Panc1 (cell line): ENCODE measurements at regions not wholly inside any gene's neighbourhood (a gene's known extent, or its start where the extent isn't known, plus 50 kb on each side); places are given as distances from the start of the nearest gene placed in this dataset.

ENCODE experiments used
- ATAC-seq: fragments of 200-7000 bp; cut with Tn5 transposase; 2 replicates; pipeline ENCODE4 v1.9.1; 2020; ENCODE audit warnings: mild to moderate bottlenecking, moderate library complexity
- BruUV-seq: library from RNA; stranded (reverse); fragments of 400-500 nt; replicated peaks from 2 replicates; lab custom pipeline; 2021; lab: Mats Ljungman, UMichigan
- CTCF ChIA-PET: fragments of 300-600 bp; sonication (Branson Sonifier 250); formaldehyde crosslinking; loops from one replicate; lab custom pipeline; 2022; ENCODE audit warnings: antibody characterized with exemption; lab: Charles Lee
- POLR2A ChIA-PET: fragments of 300-600 bp; sonication (Branson Sonifier 250); formaldehyde crosslinking; loops from one replicate; lab custom pipeline; 2022; ENCODE audit warnings: antibody characterized with exemption; lab: Charles Lee
- DNase-seq: peaks from one replicate; pipeline ENCODE4 v3.0.0-alpha.2; 2010; ENCODE audit warnings: low read depth, low spot score
- H3K27ac ChIP-seq: 2 replicates; pipeline ENCODE4 v1.5.1; 2011; ENCODE audit warnings: mild to moderate bottlenecking, low read length, inconsistent platforms
- H3K27me3 ChIP-seq: fragments of 200-500 bp; sonication (Bioruptor generic); 2 replicates; pipeline ENCODE4 v1.6.0; 2014; ENCODE audit warnings: low read length, inconsistent platforms; ENCODE audit not compliant: control insufficient read depth, insufficient read depth
- H3K36me3 ChIP-seq: fragments of 200-500 bp; sonication (Bioruptor generic); 2 replicates; pipeline ENCODE4 v1.5.1; 2014; ENCODE audit warnings: inconsistent platforms, mild to moderate bottlenecking, low read length, moderate library complexity; ENCODE audit not compliant: control insufficient read depth, insufficient read depth
- H3K4me1 ChIP-seq: 2 replicates; pipeline ENCODE4 v1.5.1; 2011; ENCODE audit warnings: inconsistent platforms, mild to moderate bottlenecking, low read length, moderate library complexity; ENCODE audit not compliant: control insufficient read depth, insufficient read depth
- H3K4me3 ChIP-seq, 2 experiments: 2 replicates each; pipeline ENCODE4 v1.5.1; 2011 to 2012; ENCODE audit warnings: low read depth in 2 of 2, low read length in 2 of 2, mild to moderate bottlenecking in 2 of 2, inconsistent platforms in 1 of 2, moderate library complexity in 1 of 2
- H3K9me3 ChIP-seq: fragments of 200-500 bp; sonication (Bioruptor generic); 2 replicates; pipeline ENCODE4 v1.5.1; 2014; ENCODE audit warnings: low read depth, mild to moderate bottlenecking, inconsistent platforms, low read length, moderate library complexity; ENCODE audit not compliant: control insufficient read depth, insufficient read depth
- POLR2AphosphoS5 ChIP-seq: IDR thresholded peaks from 2 replicates; pipeline ENCODE4 v1.6.1; 2012; ENCODE audit warnings: mild to moderate bottlenecking, low read depth, low read length, moderate library complexity
- SIN3A ChIP-seq: IDR thresholded peaks from 2 replicates; pipeline ENCODE4 v1.6.1; 2012; ENCODE audit warnings: low read depth, mild to moderate bottlenecking, low read length, moderate library complexity, borderline replicate concordance; ENCODE audit not compliant: insufficient read depth
- TCF7L2 ChIP-seq: IDR thresholded peaks from 2 replicates; pipeline ENCODE4 v1.6.1; 2011; ENCODE audit warnings: mild to moderate bottlenecking, low read depth, low read length, inconsistent platforms
- in situ Hi-C: cut with HindIII; loops from 2 replicates; pipeline ENCODE4 v1.10.0; 2016; ENCODE audit warnings: low sequenced_read_pairs, low pct_unique_long_range_greater_than_20kb
- intact Hi-C: fragments of 100-400 bp; cut with micrococcal nuclease; formaldehyde crosslinking; loops from one replicate; pipeline ENCODE4 v1.10.0; 2022; ENCODE audit not compliant: unreplicated experiment
- TF ChIP-seq, protein P1 (sequence below): fragments of 450-650 bp; IDR thresholded peaks from 2 replicates; pipeline ENCODE4 v1.5.1; 2017; ENCODE audit warnings: mild to moderate bottlenecking
- TF ChIP-seq, protein P2 (sequence below), 2 experiments: IDR thresholded peaks; 2 replicates each; pipeline ENCODE4 v1.6.1; 2011 to 2012; ENCODE audit warnings: low read depth in 2 of 2, control low read depth in 1 of 2, low read length in 1 of 2, mild to moderate bottlenecking in 1 of 2, moderate library complexity in 1 of 2; ENCODE audit not compliant: insufficient read depth in 1 of 2

GRCh38 chr15:54998661-54999060, 198.1 kb downstream of the RSL24D1 start:
- no TSS peak for BruUV-seq
- Histone ChIP-seq H3K9me3 (no peaks in the 10 kb centered on the region), H3K4me3 (no peak overlapping the region), H3K27ac (no peak overlapping the region), H3K36me3 (no peaks in the 10 kb centered on the region), H3K27me3 (no peaks in the 10 kb centered on the region), H3K4me1 (no peaks in the 10 kb centered on the region)
- TF ChIP-seq, protein P1, sequence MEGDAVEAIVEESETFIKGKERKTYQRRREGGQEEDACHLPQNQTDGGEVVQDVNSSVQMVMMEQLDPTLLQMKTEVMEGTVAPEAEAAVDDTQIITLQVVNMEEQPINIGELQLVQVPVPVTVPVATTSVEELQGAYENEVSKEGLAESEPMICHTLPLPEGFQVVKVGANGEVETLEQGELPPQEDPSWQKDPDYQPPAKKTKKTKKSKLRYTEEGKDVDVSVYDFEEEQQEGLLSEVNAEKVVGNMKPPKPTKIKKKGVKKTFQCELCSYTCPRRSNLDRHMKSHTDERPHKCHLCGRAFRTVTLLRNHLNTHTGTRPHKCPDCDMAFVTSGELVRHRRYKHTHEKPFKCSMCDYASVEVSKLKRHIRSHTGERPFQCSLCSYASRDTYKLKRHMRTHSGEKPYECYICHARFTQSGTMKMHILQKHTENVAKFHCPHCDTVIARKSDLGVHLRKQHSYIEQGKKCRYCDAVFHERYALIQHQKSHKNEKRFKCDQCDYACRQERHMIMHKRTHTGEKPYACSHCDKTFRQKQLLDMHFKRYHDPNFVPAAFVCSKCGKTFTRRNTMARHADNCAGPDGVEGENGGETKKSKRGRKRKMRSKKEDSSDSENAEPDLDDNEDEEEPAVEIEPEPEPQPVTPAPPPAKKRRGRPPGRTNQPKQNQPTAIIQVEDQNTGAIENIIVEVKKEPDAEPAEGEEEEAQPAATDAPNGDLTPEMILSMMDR = no peak
- TF ChIP-seq, protein P2, sequence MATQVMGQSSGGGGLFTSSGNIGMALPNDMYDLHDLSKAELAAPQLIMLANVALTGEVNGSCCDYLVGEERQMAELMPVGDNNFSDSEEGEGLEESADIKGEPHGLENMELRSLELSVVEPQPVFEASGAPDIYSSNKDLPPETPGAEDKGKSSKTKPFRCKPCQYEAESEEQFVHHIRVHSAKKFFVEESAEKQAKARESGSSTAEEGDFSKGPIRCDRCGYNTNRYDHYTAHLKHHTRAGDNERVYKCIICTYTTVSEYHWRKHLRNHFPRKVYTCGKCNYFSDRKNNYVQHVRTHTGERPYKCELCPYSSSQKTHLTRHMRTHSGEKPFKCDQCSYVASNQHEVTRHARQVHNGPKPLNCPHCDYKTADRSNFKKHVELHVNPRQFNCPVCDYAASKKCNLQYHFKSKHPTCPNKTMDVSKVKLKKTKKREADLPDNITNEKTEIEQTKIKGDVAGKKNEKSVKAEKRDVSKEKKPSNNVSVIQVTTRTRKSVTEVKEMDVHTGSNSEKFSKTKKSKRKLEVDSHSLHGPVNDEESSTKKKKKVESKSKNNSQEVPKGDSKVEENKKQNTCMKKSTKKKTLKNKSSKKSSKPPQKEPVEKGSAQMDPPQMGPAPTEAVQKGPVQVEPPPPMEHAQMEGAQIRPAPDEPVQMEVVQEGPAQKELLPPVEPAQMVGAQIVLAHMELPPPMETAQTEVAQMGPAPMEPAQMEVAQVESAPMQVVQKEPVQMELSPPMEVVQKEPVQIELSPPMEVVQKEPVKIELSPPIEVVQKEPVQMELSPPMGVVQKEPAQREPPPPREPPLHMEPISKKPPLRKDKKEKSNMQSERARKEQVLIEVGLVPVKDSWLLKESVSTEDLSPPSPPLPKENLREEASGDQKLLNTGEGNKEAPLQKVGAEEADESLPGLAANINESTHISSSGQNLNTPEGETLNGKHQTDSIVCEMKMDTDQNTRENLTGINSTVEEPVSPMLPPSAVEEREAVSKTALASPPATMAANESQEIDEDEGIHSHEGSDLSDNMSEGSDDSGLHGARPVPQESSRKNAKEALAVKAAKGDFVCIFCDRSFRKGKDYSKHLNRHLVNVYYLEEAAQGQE (IDR thresholded peaks at IDR 0.05; ENCODE audit: insufficient read depth in 1 of 2, low read depth in 2 of 2, low read length in 1 of 2) = no peak
- TF ChIP-seq SIN3A = no peak
- TF ChIP-seq POLR2AphosphoS5 = no peak
- TF ChIP-seq TCF7L2 = no peak
- ATAC-seq = no peak
- CTCF ChIA-PET = no interaction called here
- no peak for DNase-seq
- intact Hi-C loops = no loop called here
- in situ Hi-C loops = no loop called here
- POLR2A ChIA-PET = no interaction called here

- DNase-seq = no peak
- TF ChIP-seq, protein P2 (IDR thresholded peaks at IDR 0.05; ENCODE audit: insufficient read depth in 1 of 2, low read depth in 2 of 2, low read length in 1 of 2) = no peak
- TF ChIP-seq POLR2AphosphoS5 = no peak
- TF ChIP-seq SIN3A = no peak
- no peak for TF ChIP-seq TCF7L2
- TF ChIP-seq, protein P1 = no peak
- Histone ChIP-seq H3K27ac (no peak overlapping the region), H3K9me3 (no peaks in the 10 kb centered on the region), H3K4me3 (no peak overlapping the region), H3K27me3 (no peaks in the 10 kb centered on the region), H3K4me1 (no peaks in the 10 kb centered on the region), H3K36me3 (no peaks in the 10 kb centered on the region)
- no peak for ATAC-seq
- intact Hi-C loops (no loop called here), in situ Hi-C loops (no loop called here)
- ChIA-PET POLR2A (no interaction called here), CTCF (no interaction called here)
- BruUV-seq = no TSS peak
Measured at GRCh38 chr15:54990793-54991192, 205.9 kb downstream of the RSL24D1 start.
